SK-N-SH treated with all-trans-retinoic acid at 6 μM for 48 hours (cell line): ENCODE measurements at regions not wholly inside any gene's neighbourhood (a gene's known extent, or its start where the extent isn't known, plus 50 kb on each side); places are given as distances from the start of the nearest gene placed in this dataset.
"Not testable (repeated sequence)": the region's sequence is repeated elsewhere in the genome, so short reads cannot be mapped to it uniquely, and the experiment has no call there.

Experiments
- ARNTL ChIP-seq: fragments of 450-650 bp; formaldehyde crosslinking; IDR thresholded peaks from 2 replicates; pipeline ENCODE4 v1.5.0; 2020; ENCODE audit warnings: low read depth, mild to moderate bottlenecking, moderate library complexity, borderline replicate concordance
- ESRRG ChIP-seq: fragments of 250-450 bp; sonication (Bioruptor Pico); IDR thresholded peaks from 2 replicates; pipeline ENCODE4 v1.6.1; 2021; ENCODE audit warnings: mild to moderate bottlenecking
- ISL1 ChIP-seq: fragments of 250-450 bp; sonication (Bioruptor Pico); IDR thresholded peaks from 2 replicates; pipeline ENCODE4 v2.1.2; 2022; ENCODE audit warnings: mild to moderate bottlenecking, moderate library complexity
- OSR1 ChIP-seq: fragments of 250-450 bp; sonication (Bioruptor Pico); IDR thresholded peaks from 2 replicates; pipeline ENCODE4 v1.8.0; 2022; ENCODE audit warnings: moderate library complexity, mild to moderate bottlenecking, inconsistent platforms
- TCF4 ChIP-seq: fragments of 250-450 bp; sonication (Bioruptor Pico); IDR thresholded peaks from 2 replicates; pipeline ENCODE4 v1.8.0; 2021; ENCODE audit warnings: mild to moderate bottlenecking, moderate library complexity, borderline replicate concordance
- ZFP3 ChIP-seq: fragments of 250-450 bp; sonication (Bioruptor Pico); IDR thresholded peaks from 2 replicates; pipeline ENCODE4 v1.5.0; 2020; ENCODE audit warnings: mild to moderate bottlenecking, moderate library complexity
- ZFP30 ChIP-seq: fragments of 450-650 bp; formaldehyde crosslinking; IDR thresholded peaks from 2 replicates; pipeline ENCODE4 v1.5.0; 2022; ENCODE audit warnings: mild to moderate bottlenecking, moderate library complexity
- ZNF565 ChIP-seq: fragments of 450-650 bp; formaldehyde crosslinking; conservative IDR thresholded peaks from 2 replicates; pipeline ENCODE4 v1.5.0; 2020; ENCODE audit warnings: low read depth, mild to moderate bottlenecking, moderate library complexity
- ZNF8 ChIP-seq: fragments of 450-650 bp; formaldehyde crosslinking; IDR thresholded peaks from 2 replicates; pipeline ENCODE4 v1.5.0; 2020; ENCODE audit warnings: mild to moderate bottlenecking, moderate library complexity
- TF ChIP-seq, protein P1 (sequence below): fragments of 250-450 bp; sonication (Bioruptor Pico); IDR thresholded peaks from 2 replicates; pipeline ENCODE4 v1.5.0; 2020; ENCODE audit warnings: mild to moderate bottlenecking, moderate library complexity
- TF ChIP-seq, protein P2 (sequence below): fragments of 250-450 bp; sonication (Bioruptor Pico); IDR thresholded peaks from 2 replicates; pipeline ENCODE4 v1.5.1; 2021; ENCODE audit warnings: mild to moderate bottlenecking, moderate library complexity

DNA sequence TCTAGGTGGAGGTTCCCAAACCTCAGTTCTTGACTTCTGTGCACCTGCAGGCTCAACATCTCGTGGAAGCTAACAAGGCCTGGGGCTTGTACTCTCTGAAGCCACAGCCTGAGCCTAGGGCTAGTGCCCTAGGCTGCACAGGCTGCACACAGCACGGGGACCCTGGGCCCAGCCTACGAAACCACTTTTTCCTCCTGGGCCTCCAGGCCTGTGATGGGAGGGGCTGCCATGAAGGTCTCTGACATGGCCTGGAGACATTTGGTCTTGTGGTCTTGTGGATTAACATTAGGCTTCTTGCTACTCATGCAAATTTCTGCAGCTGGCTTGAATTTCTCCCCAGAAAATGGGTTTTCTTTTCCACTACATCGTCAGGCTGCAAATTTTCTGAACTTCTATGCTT lies 59.1 kb upstream of the LRIG1 start:
- TF ChIP-seq, protein P1, sequence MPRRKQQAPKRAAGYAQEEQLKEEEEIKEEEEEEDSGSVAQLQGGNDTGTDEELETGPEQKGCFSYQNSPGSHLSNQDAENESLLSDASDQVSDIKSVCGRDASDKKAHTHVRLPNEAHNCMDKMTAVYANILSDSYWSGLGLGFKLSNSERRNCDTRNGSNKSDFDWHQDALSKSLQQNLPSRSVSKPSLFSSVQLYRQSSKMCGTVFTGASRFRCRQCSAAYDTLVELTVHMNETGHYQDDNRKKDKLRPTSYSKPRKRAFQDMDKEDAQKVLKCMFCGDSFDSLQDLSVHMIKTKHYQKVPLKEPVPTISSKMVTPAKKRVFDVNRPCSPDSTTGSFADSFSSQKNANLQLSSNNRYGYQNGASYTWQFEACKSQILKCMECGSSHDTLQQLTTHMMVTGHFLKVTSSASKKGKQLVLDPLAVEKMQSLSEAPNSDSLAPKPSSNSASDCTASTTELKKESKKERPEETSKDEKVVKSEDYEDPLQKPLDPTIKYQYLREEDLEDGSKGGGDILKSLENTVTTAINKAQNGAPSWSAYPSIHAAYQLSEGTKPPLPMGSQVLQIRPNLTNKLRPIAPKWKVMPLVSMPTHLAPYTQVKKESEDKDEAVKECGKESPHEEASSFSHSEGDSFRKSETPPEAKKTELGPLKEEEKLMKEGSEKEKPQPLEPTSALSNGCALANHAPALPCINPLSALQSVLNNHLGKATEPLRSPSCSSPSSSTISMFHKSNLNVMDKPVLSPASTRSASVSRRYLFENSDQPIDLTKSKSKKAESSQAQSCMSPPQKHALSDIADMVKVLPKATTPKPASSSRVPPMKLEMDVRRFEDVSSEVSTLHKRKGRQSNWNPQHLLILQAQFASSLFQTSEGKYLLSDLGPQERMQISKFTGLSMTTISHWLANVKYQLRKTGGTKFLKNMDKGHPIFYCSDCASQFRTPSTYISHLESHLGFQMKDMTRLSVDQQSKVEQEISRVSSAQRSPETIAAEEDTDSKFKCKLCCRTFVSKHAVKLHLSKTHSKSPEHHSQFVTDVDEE (CRISPR knock-in tag), result not testable (repeated sequence)
- not testable (repeated sequence) for TF ChIP-seq ZNF8 (CRISPR knock-in tag); ZFP30 (CRISPR knock-in tag); OSR1; ISL1; ZFP3 (CRISPR knock-in tag); ARNTL (CRISPR knock-in tag); TCF4 (CRISPR knock-in tag); ESRRG (CRISPR knock-in tag); ZNF565
- TF ChIP-seq, protein P2, sequence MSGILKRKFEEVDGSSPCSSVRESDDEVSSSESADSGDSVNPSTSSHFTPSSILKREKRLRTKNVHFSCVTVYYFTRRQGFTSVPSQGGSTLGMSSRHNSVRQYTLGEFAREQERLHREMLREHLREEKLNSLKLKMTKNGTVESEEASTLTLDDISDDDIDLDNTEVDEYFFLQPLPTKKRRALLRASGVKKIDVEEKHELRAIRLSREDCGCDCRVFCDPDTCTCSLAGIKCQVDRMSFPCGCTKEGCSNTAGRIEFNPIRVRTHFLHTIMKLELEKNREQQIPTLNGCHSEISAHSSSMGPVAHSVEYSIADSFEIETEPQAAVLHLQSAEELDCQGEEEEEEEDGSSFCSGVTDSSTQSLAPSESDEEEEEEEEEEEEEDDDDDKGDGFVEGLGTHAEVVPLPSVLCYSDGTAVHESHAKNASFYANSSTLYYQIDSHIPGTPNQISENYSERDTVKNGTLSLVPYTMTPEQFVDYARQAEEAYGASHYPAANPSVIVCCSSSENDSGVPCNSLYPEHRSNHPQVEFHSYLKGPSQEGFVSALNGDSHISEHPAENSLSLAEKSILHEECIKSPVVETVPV (CRISPR knock-in tag), result not testable (repeated sequence)
